ENCODE measurements at regions not wholly inside any gene's neighbourhood (a gene's known extent, or its start where the extent isn't known, plus 50 kb on each side); places are given as distances from the start of the nearest gene placed in this dataset.

DNA sequence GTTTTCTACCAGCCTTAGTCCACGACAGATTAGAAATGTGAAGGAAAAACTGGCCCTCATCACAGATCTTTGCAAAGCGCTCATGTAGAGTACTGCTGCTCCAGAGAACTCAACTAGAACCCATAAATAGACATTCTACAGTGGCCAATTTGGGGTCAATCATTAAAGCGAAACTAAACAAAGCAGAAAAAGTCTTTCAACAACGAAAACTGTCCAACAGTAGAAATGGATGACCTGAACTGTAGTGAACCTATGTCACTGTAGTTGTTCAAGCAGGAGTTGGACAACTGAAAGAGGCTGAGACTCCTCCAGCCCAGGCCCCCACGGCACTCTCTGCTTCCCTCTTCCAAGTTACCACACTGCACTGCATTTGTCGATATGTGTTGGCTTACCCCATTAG lies 472.6 kb downstream of the BCAT1 start:
- intact Hi-C loops (cut with DNase I): no loop called here
- DNase-seq: no peak
- WGBS, 2 donors: 90 to 91% methylated on average over 6 of the region's 6 CpGs
- H3K27ac ChIP-seq: no peak overlapping the region
- no peaks in the 10 kb centered on the region for H3K4me1 ChIP-seq
- TF ChIP-seq CTCF (IDR thresholded peaks at IDR 0.05): no peak
- no peak for TF ChIP-seq POLR2A (IDR thresholded peaks at IDR 0.05)
- H3K36me3 ChIP-seq: no peaks in the 10 kb centered on the region
- no peak overlapping the region for H3K4me3 ChIP-seq
- peaks cover 0 to 40% (median 2%) of the 10 kb centered on the region in 4 donors for H3K27me3 ChIP-seq
- H3K9me3 ChIP-seq: no peaks in the 10 kb centered on the region

DNA sequence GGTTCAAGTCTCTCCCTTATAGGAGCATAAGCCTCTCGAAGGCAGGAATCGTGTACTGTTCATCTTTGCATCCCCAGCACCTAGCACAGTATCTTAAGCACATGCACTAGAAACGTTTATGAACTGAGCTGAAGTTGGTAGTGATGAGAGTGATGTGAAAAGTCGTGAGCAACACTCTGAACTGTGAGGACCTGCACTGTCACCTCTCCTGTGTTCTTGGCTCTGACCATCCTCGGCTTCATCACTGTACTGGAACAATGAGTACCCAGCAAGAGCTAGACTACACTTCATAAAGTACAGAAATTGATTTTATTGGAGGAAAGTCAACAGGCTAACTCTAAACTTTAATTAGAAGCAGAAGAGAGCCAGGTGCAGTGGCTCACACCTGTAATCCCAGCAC lies 473.6 kb downstream of the BCAT1 start:
- intact Hi-C loops (cut with DNase I): no loop called here
- DNase-seq: no peak
- WGBS, 2 donors: 86 to 88% methylated on average over 5 of the region's 5 CpGs
- no peak overlapping the region for H3K4me3 ChIP-seq
- H3K36me3 ChIP-seq: no peaks in the 10 kb centered on the region
- H3K4me1 ChIP-seq: no peaks in the 10 kb centered on the region
- H3K27ac ChIP-seq: no peak overlapping the region
- TF ChIP-seq CTCF (IDR thresholded peaks at IDR 0.05): no peak
- TF ChIP-seq POLR2A (IDR thresholded peaks at IDR 0.05): no peak
- H3K9me3 ChIP-seq: no peaks in the 10 kb centered on the region
- peaks cover 0 to 36% (median 2%) of the 10 kb centered on the region in 4 donors for H3K27me3 ChIP-seq

GRCh38 chr12:24473097-24473496 lies 475.8 kb downstream of the BCAT1 start:
- Histone ChIP-seq H3K27ac (no peak overlapping the region), H3K36me3 (no peaks in the 10 kb centered on the region), H3K4me3 (no peak overlapping the region), H3K9me3 (no peaks in the 10 kb centered on the region), H3K27me3 (peaks cover 0 to 34% (median 0%) of the 10 kb centered on the region in 4 donors), H3K4me1 (no peaks in the 10 kb centered on the region)
- intact Hi-C loops (cut with DNase I): no loop called here
- no peak for TF ChIP-seq POLR2A (IDR thresholded peaks at IDR 0.05)
- no peak for TF ChIP-seq CTCF (IDR thresholded peaks at IDR 0.05)
- no peak for DNase-seq
- WGBS, 2 donors: 94 to 97% methylated on average over 4 of the region's 4 CpGs

GRCh38 chr12:24470050-24470449 lies 478.9 kb downstream of the BCAT1 start:
- intact Hi-C loops (cut with DNase I): no loop called here
- no peak for DNase-seq
- WGBS, 2 donors: 76 to 90% methylated on average over 4 of the region's 4 CpGs
- Histone ChIP-seq H3K27me3 (peaks cover 0 to 27% (median 0%) of the 10 kb centered on the region in 4 donors), H3K27ac (no peak overlapping the region), H3K36me3 (no peaks in the 10 kb centered on the region), H3K4me3 (no peak overlapping the region), H3K4me1 (no peaks in the 10 kb centered on the region), H3K9me3 (no peaks in the 10 kb centered on the region)
- TF ChIP-seq CTCF (IDR thresholded peaks at IDR 0.05) (no peak), POLR2A (IDR thresholded peaks at IDR 0.05) (no peak)

DNA sequence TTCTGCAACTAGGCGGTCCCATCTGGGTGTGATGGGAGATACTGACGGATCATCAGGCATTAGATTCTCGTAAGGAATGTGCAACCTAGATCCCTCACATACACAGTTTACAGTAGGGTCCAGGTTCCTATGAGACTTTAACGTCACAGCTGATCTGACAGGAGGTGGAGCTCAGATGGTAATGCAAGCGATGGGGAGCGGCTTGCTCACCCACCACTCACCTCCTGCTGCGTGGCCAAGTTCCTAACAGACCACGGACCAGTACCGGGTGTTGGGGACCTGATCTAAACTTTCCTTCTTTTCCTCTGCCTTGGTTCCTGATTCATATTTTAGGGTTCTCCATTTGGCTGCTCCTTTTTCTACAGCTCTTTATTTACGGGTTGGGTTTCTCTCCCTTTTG lies 479.8 kb downstream of the BCAT1 start:
- H3K36me3 ChIP-seq: no peaks in the 10 kb centered on the region
- H3K9me3 ChIP-seq: no peaks in the 10 kb centered on the region
- 81 to 85% methylated on average over 10 of the region's 10 CpGs for whole genome bisulfite sequencing, 2 donors
- H3K4me1 ChIP-seq: no peaks in the 10 kb centered on the region
- peaks cover 0 to 18% (median 0%) of the 10 kb centered on the region in 4 donors for H3K27me3 ChIP-seq
- no peak overlapping the region for H3K4me3 ChIP-seq
- no peak overlapping the region for H3K27ac ChIP-seq
- TF ChIP-seq CTCF (IDR thresholded peaks at IDR 0.05): no peak
- no peak for TF ChIP-seq POLR2A (IDR thresholded peaks at IDR 0.05)
- DNase-seq: no peak
- intact Hi-C loops (cut with DNase I): no loop called here
